Smooth muscle cell (in vitro differentiated cells): ENCODE measurements at regions not wholly inside any gene's neighbourhood (a gene's known extent, or its start where the extent isn't known, plus 50 kb on each side); places are given as distances from the start of the nearest gene placed in this dataset.

ENCODE experiments used
- DNase-seq: peaks from one replicate; lab custom pipeline; 2025; ENCODE audit not compliant: unreplicated experiment; lab: John Stamatoyannopoulos, UW
- H2AFZ ChIP-seq: fragments of 200-600 bp; sonication (generic); 2 replicates; pipeline ENCODE4 v1.6.0; 2016; ENCODE audit warnings: antibody characterized with exemption, low read depth, mild to moderate bottlenecking
- H3F3A ChIP-seq: fragments of 200-600 bp; sonication (generic); 2 replicates; pipeline ENCODE4 v1.6.0; 2017; ENCODE audit warnings: antibody characterized with exemption, low read depth
- H3K27ac ChIP-seq: fragments of 200-600 bp; sonication (generic); 2 replicates; pipeline ENCODE4 v1.5.1; 2016; ENCODE audit warnings: low read depth, mild to moderate bottlenecking
- H3K27me3 ChIP-seq: fragments of 200-600 bp; sonication (generic); 2 replicates; pipeline ENCODE4 v1.6.1; 2016; ENCODE audit warnings: low read depth, mild to moderate bottlenecking
- H3K36me3 ChIP-seq: fragments of 200-600 bp; sonication (generic); 2 replicates; pipeline ENCODE4 v1.5.1; 2016; ENCODE audit warnings: low read depth
- H3K4me1 ChIP-seq: fragments of 200-600 bp; sonication (generic); 2 replicates; pipeline ENCODE4 v1.5.1; 2016; ENCODE audit warnings: low read depth
- H3K4me2 ChIP-seq: fragments of 200-600 bp; sonication (generic); 2 replicates; pipeline ENCODE4 v1.6.0; 2016; ENCODE audit warnings: mild to moderate bottlenecking
- H3K4me3 ChIP-seq: fragments of 200-600 bp; sonication (generic); 2 replicates; pipeline ENCODE4 v1.5.1; 2016; ENCODE audit warnings: mild to moderate bottlenecking
- H3K79me2 ChIP-seq: fragments of 200-600 bp; sonication (generic); 2 replicates; pipeline ENCODE4 v1.6.0; 2016; ENCODE audit warnings: low read depth, mild to moderate bottlenecking
- H3K9ac ChIP-seq: fragments of 200-600 bp; sonication (generic); 2 replicates; pipeline ENCODE4 v1.6.0; 2016; ENCODE audit warnings: low read depth
- H3K9me3 ChIP-seq: fragments of 200-600 bp; sonication (generic); replicated peaks from 2 replicates; pipeline ENCODE4 v1.5.1; 2016; ENCODE audit warnings: low read depth
- H4K20me1 ChIP-seq: fragments of 200-600 bp; sonication (generic); 2 replicates; pipeline ENCODE4 v1.6.0; 2016; ENCODE audit warnings: low read depth
- CTCF ChIP-seq: fragments of 200-600 bp; sonication (generic); IDR thresholded peaks from 2 replicates; pipeline ENCODE4 v1.5.1; 2017; ENCODE audit warnings: borderline replicate concordance, mild to moderate bottlenecking, antibody characterized with exemption; ENCODE audit not compliant: insufficient read depth, poor library complexity, severe bottlenecking
- WGBS: methylation state at CpG from one replicate; pipeline ENCODE4 v1.1.7; 2016; ENCODE audit warnings: low lambda C conversion rate; 5-methylcytosine and 5-hydroxymethylcytosine counted together

- H3K4me3 ChIP-seq, result no peak overlapping the region
- DNase-seq, result no peak
- no peaks in the 10 kb centered on the region for H3F3A ChIP-seq
- no peak overlapping the region for H2AFZ ChIP-seq
- H3K4me2 ChIP-seq, result no peak overlapping the region
- no peaks in the 10 kb centered on the region for H3K36me3 ChIP-seq
- H4K20me1 ChIP-seq, result no peaks in the 10 kb centered on the region
- no peaks in the 10 kb centered on the region for H3K9me3 ChIP-seq
- TF ChIP-seq CTCF, result no peak
- H3K4me1 ChIP-seq, result no peaks in the 10 kb centered on the region
- no peaks in the 10 kb centered on the region for H3K79me2 ChIP-seq
- H3K9ac ChIP-seq, result no peak overlapping the region
- H3K27me3 ChIP-seq, result no peaks in the 10 kb centered on the region
- no peak overlapping the region for H3K27ac ChIP-seq
Measured at GRCh38 chr7:86013662-86014061, 630.0 kb upstream of the GRM3 start.

- Histone ChIP-seq H3K79me2 (no peaks in the 10 kb centered on the region), H3K27me3 (no peaks in the 10 kb centered on the region), H3K9me3 (no peaks in the 10 kb centered on the region), H3K4me1 (no peaks in the 10 kb centered on the region), H3F3A (no peaks in the 10 kb centered on the region), H3K4me3 (no peak overlapping the region), H4K20me1 (no peaks in the 10 kb centered on the region), H3K36me3 (no peaks in the 10 kb centered on the region), H3K9ac (no peak overlapping the region), H2AFZ (no peak overlapping the region), H3K4me2 (no peak overlapping the region), H3K27ac (no peak overlapping the region)
- no peak for TF ChIP-seq CTCF
- no peak for DNase-seq
Measured at GRCh38 chr7:86012971-86013370, 630.7 kb upstream of the GRM3 start.

- TF ChIP-seq CTCF, result no peak
- Histone ChIP-seq H3K9me3 (no peaks in the 10 kb centered on the region), H3K4me1 (no peaks in the 10 kb centered on the region), H3F3A (no peaks in the 10 kb centered on the region), H3K9ac (no peak overlapping the region), H3K36me3 (no peaks in the 10 kb centered on the region), H4K20me1 (no peaks in the 10 kb centered on the region), H2AFZ (no peak overlapping the region), H3K27ac (no peak overlapping the region), H3K4me3 (no peak overlapping the region), H3K4me2 (no peak overlapping the region), H3K79me2 (no peaks in the 10 kb centered on the region), H3K27me3 (no peaks in the 10 kb centered on the region)
- no peak for DNase-seq
- WGBS, result 60% methylated on average over 3 of the region's 3 CpGs
Measured at GRCh38 chr7:86008898-86009297, 634.8 kb upstream of the GRM3 start.

GRCh38 chr7:86006909-86007308 lies 636.8 kb upstream of the GRM3 start:
- no peaks in the 10 kb centered on the region for H3K36me3 ChIP-seq
- H3K27me3 ChIP-seq, result no peaks in the 10 kb centered on the region
- no peaks in the 10 kb centered on the region for H3F3A ChIP-seq
- no peak for TF ChIP-seq CTCF
- no peak overlapping the region for H3K4me2 ChIP-seq
- no peak overlapping the region for H3K9ac ChIP-seq
- no peaks in the 10 kb centered on the region for H3K79me2 ChIP-seq
- WGBS, result 89% methylated on average over 2 of the region's 2 CpGs
- H3K4me3 ChIP-seq, result no peak overlapping the region
- no peaks in the 10 kb centered on the region for H3K4me1 ChIP-seq
- H2AFZ ChIP-seq, result no peak overlapping the region
- H3K27ac ChIP-seq, result no peak overlapping the region
- no peaks in the 10 kb centered on the region for H4K20me1 ChIP-seq
- H3K9me3 ChIP-seq, result no peaks in the 10 kb centered on the region
- no peak for DNase-seq
